GM23248 (cell line): ENCODE measurements at regions not wholly inside any gene's neighbourhood (a gene's known extent, or its start where the extent isn't known, plus 50 kb on each side); places are given as distances from the start of the nearest gene placed in this dataset.
"Not testable (repeated sequence)": the region's sequence is repeated elsewhere in the genome, so short reads cannot be mapped to it uniquely, and the experiment has no call there.

Experiments
- DNase-seq: peaks from one replicate; pipeline ENCODE4 v3.0.0-alpha.2; 2015
- H2AFZ ChIP-seq: fragments of 200-600 bp; sonication (generic); 2 replicates; pipeline ENCODE4 v1.6.1; 2016; ENCODE audit warnings: antibody characterized with exemption
- H3F3A ChIP-seq: fragments of 200-600 bp; sonication (generic); 2 replicates; pipeline ENCODE4 v1.6.1; 2016; ENCODE audit warnings: mild to moderate bottlenecking, antibody characterized with exemption, mixed run types; ENCODE audit not compliant: insufficient read depth
- H3K27ac ChIP-seq: fragments of 200-600 bp; sonication (generic); 2 replicates; pipeline ENCODE4 v1.5.1; 2016; ENCODE audit warnings: mild to moderate bottlenecking
- H3K27me3 ChIP-seq: fragments of 200-600 bp; sonication (generic); replicated peaks from 2 replicates; pipeline ENCODE4 v1.6.1; 2016; ENCODE audit warnings: mild to moderate bottlenecking; ENCODE audit not compliant: insufficient read depth
- H3K36me3 ChIP-seq: fragments of 200-600 bp; sonication (generic); 2 replicates; pipeline ENCODE4 v1.6.1; 2016; ENCODE audit warnings: low read depth, mild to moderate bottlenecking
- H3K4me1 ChIP-seq: fragments of 200-600 bp; sonication (generic); 2 replicates; pipeline ENCODE4 v1.6.1; 2016; ENCODE audit warnings: mild to moderate bottlenecking; ENCODE audit not compliant: insufficient read depth
- H3K4me2 ChIP-seq: fragments of 200-600 bp; sonication (generic); one replicate; pipeline ENCODE4 v1.6.1; 2016; ENCODE audit warnings: mild to moderate bottlenecking; ENCODE audit not compliant: unreplicated experiment
- H3K4me3 ChIP-seq: fragments of 200-600 bp; sonication (generic); 2 replicates; pipeline ENCODE4 v1.5.1; 2016; ENCODE audit warnings: mild to moderate bottlenecking
- H3K79me2 ChIP-seq: fragments of 200-600 bp; sonication (generic); 2 replicates; pipeline ENCODE4 v1.6.1; 2016; ENCODE audit warnings: mild to moderate bottlenecking; ENCODE audit not compliant: insufficient read depth
- H3K9ac ChIP-seq: fragments of 200-600 bp; sonication (generic); 2 replicates; pipeline ENCODE4 v1.6.1; 2016; ENCODE audit warnings: mild to moderate bottlenecking
- H3K9me2 ChIP-seq: fragments of 200-600 bp; sonication (generic); 2 replicates; pipeline ENCODE4 v1.6.1; 2016; ENCODE audit warnings: mixed run types, mild to moderate bottlenecking, moderate library complexity; ENCODE audit not compliant: insufficient read depth
- H3K9me3 ChIP-seq: fragments of 200-600 bp; sonication (generic); one replicate; pipeline ENCODE4 v1.6.1; 2017; ENCODE audit warnings: low read depth
- H4K20me1 ChIP-seq: fragments of 200-600 bp; sonication (generic); 2 replicates; pipeline ENCODE4 v1.6.0; 2016; ENCODE audit not compliant: insufficient read depth
- EZH2 ChIP-seq: fragments of 200-600 bp; sonication (generic); IDR thresholded peaks from 2 replicates; pipeline ENCODE4 v1.6.1; 2018; ENCODE audit warnings: antibody characterized with exemption, mild to moderate bottlenecking; ENCODE audit not compliant: insufficient read depth, poor library complexity, severe bottlenecking
- EZH2phosphoT487 ChIP-seq: fragments of 200-600 bp; sonication (generic); IDR thresholded peaks from 2 replicates; pipeline ENCODE4 v1.6.1; 2018; ENCODE audit warnings: antibody characterized with exemption, moderate library complexity, mild to moderate bottlenecking, low read depth; ENCODE audit not compliant: insufficient read depth
- WGBS, 2 experiments: methylation state at CpG; one replicate each; pipeline ENCODE4 v1.1.6; 2015 to 2017; ENCODE audit warnings: low lambda C conversion rate in 2 of 2, low coverage in 1 of 2; ENCODE audit errors: missing lambda C conversion rate in 2 of 2; 5-methylcytosine and 5-hydroxymethylcytosine counted together
- in situ Hi-C: fragments of 300-500 bp; cut with MboI; formaldehyde crosslinking; loops from 2 replicates; pipeline ENCODE4 v1.15.0; 2020

- H3K4me1 ChIP-seq: no peaks in the 10 kb centered on the region
- H3K27ac ChIP-seq: no peak overlapping the region
- in situ Hi-C loops: no loop called here
- no peaks in the 10 kb centered on the region for H4K20me1 ChIP-seq
- no peaks in the 10 kb centered on the region for H3K36me3 ChIP-seq
- TF ChIP-seq EZH2phosphoT487: no peak
- H3K4me3 ChIP-seq: no peak overlapping the region
- no peak overlapping the region for H3K4me2 ChIP-seq
- H3F3A ChIP-seq: no peaks in the 10 kb centered on the region
- no peaks in the 10 kb centered on the region for H3K9me3 ChIP-seq
- no peak for DNase-seq
- no peaks in the 10 kb centered on the region for H3K27me3 ChIP-seq
- WGBS, 2 experiments: 42 to 50% methylated on average over 1 of the region's 1 CpG
- H3K79me2 ChIP-seq: no peaks in the 10 kb centered on the region
- H3K9me2 ChIP-seq: no peaks in the 10 kb centered on the region
- no peak overlapping the region for H3K9ac ChIP-seq
- no peak overlapping the region for H2AFZ ChIP-seq
Observed at GRCh38 chr10:2572611-2573010, 494.7 kb upstream of the PFKP start.

GRCh38 chr10:2556883-2557282 is 510.5 kb upstream of the PFKP start:
- no peak overlapping the region for H3K4me2 ChIP-seq
- in situ Hi-C loops: no loop called here
- H3K4me3 ChIP-seq: no peak overlapping the region
- no peaks in the 10 kb centered on the region for H3K79me2 ChIP-seq
- no peak overlapping the region for H2AFZ ChIP-seq
- no peaks in the 10 kb centered on the region for H3K36me3 ChIP-seq
- no peaks in the 10 kb centered on the region for H3K4me1 ChIP-seq
- H3F3A ChIP-seq: no peaks in the 10 kb centered on the region
- no peaks in the 10 kb centered on the region for H3K27me3 ChIP-seq
- no peaks in the 10 kb centered on the region for H3K9me2 ChIP-seq
- WGBS, 2 experiments: 4 to 11% methylated on average over 1 of the region's 1 CpG
- no peak for DNase-seq
- H4K20me1 ChIP-seq: no peaks in the 10 kb centered on the region
- H3K9ac ChIP-seq: no peak overlapping the region
- H3K9me3 ChIP-seq: no peaks in the 10 kb centered on the region
- H3K27ac ChIP-seq: no peak overlapping the region
- TF ChIP-seq EZH2phosphoT487: no peak
- TF ChIP-seq EZH2: no peak

- no peaks in the 10 kb centered on the region for H3K36me3 ChIP-seq
- no peak overlapping the region for H3K4me2 ChIP-seq
- no peaks in the 10 kb centered on the region for H3K79me2 ChIP-seq
- no peaks in the 10 kb centered on the region for H3K9me2 ChIP-seq
- no peak overlapping the region for H2AFZ ChIP-seq
- H3K4me3 ChIP-seq: no peak overlapping the region
- H3K27ac ChIP-seq: no peak overlapping the region
- no peaks in the 10 kb centered on the region for H3K9me3 ChIP-seq
- H4K20me1 ChIP-seq: no peaks in the 10 kb centered on the region
- H3F3A ChIP-seq: no peaks in the 10 kb centered on the region
- no peak for DNase-seq
- no peaks in the 10 kb centered on the region for H3K27me3 ChIP-seq
- TF ChIP-seq EZH2: no peak
- TF ChIP-seq EZH2phosphoT487: no peak
- H3K9ac ChIP-seq: no peak overlapping the region
- no peaks in the 10 kb centered on the region for H3K4me1 ChIP-seq
- in situ Hi-C loops: no loop called here
Observed at GRCh38 chr10:2548071-2548470, 519.3 kb upstream of the PFKP start.

GRCh38 chr10:2547606-2548005 is 519.7 kb upstream of the PFKP start:
- H3K4me2 ChIP-seq: no peak overlapping the region
- WGBS, 2 experiments: 22 to 29% methylated on average over 4 of the region's 4 CpGs
- H3K27me3 ChIP-seq: no peaks in the 10 kb centered on the region
- H2AFZ ChIP-seq: no peak overlapping the region
- no peaks in the 10 kb centered on the region for H3K36me3 ChIP-seq
- in situ Hi-C loops: no loop called here
- H3K4me3 ChIP-seq: no peak overlapping the region
- no peaks in the 10 kb centered on the region for H4K20me1 ChIP-seq
- no peaks in the 10 kb centered on the region for H3K9me3 ChIP-seq
- H3K9me2 ChIP-seq: no peaks in the 10 kb centered on the region
- TF ChIP-seq EZH2phosphoT487 (no peak), EZH2 (no peak)
- no peak for DNase-seq
- no peaks in the 10 kb centered on the region for H3K4me1 ChIP-seq
- no peak overlapping the region for H3K27ac ChIP-seq
- no peaks in the 10 kb centered on the region for H3K79me2 ChIP-seq
- H3K9ac ChIP-seq: no peak overlapping the region
- H3F3A ChIP-seq: no peaks in the 10 kb centered on the region

GRCh38 chr10:2546894-2547293 is 520.5 kb upstream of the PFKP start:
- H3K27me3 ChIP-seq, H3K36me3 ChIP-seq, H3K4me1 ChIP-seq, H3K4me3 ChIP-seq, H3K9me2 ChIP-seq, H4K20me1 ChIP-seq, H3F3A ChIP-seq, H3K9me3 ChIP-seq, H3K4me2 ChIP-seq, H2AFZ ChIP-seq, DNase-seq, in situ Hi-C loops, H3K27ac ChIP-seq, H3K79me2 ChIP-seq, H3K9ac ChIP-seq: not testable (repeated sequence)
- WGBS, 2 experiments: 19 to 27% methylated on average over 3 of the region's 3 CpGs
